Brain pericyte (primary cell): ENCODE measurements at regions not wholly inside any gene's neighbourhood (a gene's known extent, or its start where the extent isn't known, plus 50 kb on each side); places are given as distances from the start of the nearest gene placed in this dataset.

Experiments used
- DNase-seq: peaks from one replicate; pipeline ENCODE4 v3.0.0-alpha.2; 2012; ENCODE audit warnings: low read depth, low spot score

- DNase-seq: no peak
Observed at GRCh38 chr10:27451054-27451453, 53.0 kb upstream of the RAB18 start.

DNA sequence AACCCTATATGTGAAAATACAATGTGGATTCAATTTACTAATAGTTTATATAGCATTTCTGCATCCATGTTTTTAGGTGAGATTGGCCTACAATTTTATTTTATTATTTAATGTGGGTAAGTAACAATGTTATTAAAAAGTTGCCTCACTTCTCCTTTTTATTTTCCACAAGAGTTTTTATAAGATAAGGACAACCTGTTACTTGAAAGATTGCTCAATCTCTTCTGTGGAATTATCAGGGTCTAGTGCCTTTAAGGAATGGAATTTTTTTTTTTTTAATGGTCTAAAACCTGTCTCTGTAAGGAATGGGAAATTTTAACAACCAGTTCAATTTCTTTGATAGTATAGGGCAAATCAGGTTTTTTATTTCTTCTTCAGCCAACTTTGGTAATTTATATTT lies 53.9 kb upstream of the RAB18 start:
- no peak for DNase-seq

GRCh38 chr10:27449571-27449970 lies 54.5 kb upstream of the RAB18 start:
- no peak for DNase-seq

GRCh38 chr10:27448921-27449320 lies 55.2 kb upstream of the RAB18 start:
- DNase-seq: no peak

DNA sequence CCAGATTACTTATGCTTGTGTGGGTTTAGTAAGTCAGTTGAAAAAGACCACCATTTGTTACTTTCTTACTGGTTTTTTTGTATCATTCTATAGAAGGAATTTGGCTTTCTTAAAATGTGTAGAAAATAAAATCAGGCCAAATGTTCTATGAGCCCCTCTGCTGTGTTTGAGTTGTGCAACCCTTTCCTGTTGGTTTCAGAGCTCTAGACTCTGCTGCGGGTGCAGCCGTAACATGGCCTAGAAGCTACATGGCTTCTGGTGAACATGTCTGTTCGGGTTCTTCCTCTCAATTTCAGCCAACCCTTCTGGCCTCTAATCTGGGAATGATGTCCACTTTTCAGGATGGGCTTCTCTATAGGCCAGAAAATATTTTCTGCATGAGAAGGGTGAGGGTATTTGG lies 56.6 kb upstream of the RAB18 start:
- DNase-seq: no peak

DNA sequence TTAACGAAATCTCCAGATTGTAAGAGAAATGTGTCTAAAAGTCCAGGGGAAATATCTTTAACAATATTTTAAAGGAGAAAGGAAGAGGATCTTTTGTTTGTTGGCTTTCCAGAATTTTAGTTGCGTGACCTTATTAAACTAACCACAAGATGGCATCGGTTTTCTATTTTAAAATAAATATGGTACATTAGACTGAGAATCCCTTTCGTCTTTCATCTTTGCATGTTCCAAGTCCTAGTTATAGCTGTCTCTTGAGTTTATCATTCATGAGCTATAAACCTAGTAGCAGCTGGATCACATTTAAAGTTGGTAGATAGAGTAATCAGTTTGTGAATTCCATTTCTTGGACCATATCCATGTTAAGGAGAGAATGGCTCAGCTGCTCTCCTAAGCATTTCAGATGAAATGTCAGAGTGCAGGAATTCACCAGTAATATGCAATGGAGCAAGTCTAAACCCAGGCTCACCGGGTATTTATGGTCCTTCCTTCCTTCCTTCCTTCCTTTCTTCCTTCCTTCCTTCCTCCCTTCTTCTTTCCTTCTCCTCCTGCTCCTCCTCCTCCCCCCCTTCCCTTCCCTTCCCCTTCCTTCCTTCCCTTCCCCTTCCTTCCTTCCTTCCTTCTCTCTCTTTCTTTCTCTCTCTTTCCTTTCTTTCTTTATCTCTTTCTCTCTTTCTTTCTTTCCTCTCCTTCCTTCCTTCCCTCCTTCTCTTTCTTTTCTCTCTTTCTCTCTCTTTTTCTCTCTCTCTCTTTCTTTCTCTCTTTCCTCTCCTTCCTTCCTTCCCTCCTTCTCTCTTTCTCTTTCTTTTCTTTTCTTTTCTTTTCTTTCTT lies 57.8 kb upstream of the RAB18 start:
- DNase-seq: no peak

DNA sequence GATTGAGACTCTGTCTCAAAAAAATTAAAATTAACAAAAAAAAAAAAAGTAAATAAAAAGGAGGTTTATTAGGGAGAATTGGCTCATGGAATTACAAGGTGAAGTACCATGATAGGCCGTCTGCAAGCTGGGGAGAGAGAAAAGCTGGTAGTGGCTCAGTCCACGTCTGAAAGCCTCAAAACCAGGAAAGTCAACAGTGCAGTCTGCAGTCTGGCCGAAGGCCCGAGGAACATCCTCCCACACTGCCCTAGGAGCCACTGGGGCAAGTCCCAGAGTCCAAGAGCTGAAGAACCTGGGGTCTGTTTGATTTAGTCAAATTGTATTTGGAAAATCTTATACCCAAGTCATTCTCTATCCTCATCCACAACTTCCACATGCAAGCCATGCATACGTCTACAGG lies 59.0 kb upstream of the RAB18 start:
- no peak for DNase-seq

DNA sequence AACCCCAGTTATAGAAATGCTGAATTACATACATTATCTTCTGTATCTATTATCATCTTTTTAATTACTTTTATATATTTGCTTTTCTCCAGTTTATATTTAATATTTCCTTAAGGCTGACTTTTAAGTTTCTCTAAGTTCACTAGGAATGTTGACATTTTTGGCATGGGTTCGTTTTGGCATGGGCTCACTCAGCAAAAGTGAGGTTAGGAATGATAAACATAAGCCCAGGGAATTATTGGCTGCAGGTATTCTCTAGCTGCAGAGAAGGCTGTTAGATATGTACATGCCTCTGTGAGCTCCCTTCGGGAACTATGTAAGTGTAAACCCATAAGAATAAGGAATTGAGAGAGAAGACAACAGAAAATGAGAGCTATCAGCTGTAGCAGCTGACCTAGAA lies 63.6 kb upstream of the RAB18 start:
- DNase-seq: no peak

- no peak for DNase-seq
Observed at GRCh38 chr10:27440021-27440420, 64.1 kb upstream of the RAB18 start.

DNA sequence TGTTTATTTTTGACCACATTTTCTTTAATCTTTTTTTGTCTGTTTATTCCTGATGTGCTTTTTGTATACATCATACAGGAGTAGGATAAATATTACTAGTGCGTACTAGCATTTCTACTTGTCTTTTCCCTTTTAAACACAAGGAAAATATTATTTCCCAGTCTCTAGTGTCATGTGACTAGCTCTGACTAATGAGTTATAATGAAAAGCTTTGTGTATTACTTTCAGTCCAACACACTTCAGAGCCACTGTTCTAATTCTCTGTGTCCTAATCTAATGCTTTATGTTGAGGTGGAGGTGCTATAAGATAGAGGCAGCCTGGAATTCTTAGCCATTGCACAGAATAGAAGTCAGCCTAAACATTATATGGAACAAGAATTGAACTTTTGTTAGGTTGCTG lies 65.0 kb upstream of the RAB18 start:
- no peak for DNase-seq

DNA sequence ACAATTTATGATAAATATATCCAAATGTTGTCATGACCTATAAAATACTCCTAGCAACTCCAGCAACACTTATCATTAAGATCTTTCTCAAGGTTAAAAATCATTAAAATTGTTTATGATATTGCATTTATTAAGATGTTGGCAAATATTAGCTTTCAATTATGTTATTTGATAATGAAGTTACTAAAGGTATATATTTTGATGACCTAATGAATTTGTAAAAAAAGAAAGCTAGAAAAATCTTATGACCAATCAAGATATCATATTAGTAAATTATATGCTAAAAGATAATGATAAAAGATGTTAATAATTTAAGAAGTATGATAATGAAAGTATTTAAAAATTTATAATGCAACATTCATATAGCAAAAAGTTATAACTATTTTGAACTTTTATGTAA lies 66.3 kb upstream of the RAB18 start:
- DNase-seq: no peak

DNA sequence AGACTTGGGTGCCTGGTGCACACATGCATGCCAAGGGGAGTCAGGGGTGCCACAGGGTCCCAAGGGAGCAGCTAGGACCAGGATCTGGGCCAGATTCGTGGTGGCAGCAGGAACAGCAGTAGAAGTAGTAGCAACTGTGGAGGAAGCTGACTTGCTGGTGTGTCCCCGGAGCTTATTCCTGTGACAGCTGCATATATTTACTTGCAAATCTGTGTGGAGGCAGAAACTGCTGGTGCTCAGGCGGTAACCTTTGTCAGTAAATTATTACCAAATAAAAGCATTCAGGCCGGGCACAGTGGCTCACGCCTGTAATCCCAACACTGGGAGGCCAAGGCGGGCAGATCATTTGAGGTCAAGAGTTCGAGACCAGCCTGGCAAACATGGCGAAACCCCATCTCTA lies 67.4 kb upstream of the RAB18 start:
- DNase-seq: no peak

DNA sequence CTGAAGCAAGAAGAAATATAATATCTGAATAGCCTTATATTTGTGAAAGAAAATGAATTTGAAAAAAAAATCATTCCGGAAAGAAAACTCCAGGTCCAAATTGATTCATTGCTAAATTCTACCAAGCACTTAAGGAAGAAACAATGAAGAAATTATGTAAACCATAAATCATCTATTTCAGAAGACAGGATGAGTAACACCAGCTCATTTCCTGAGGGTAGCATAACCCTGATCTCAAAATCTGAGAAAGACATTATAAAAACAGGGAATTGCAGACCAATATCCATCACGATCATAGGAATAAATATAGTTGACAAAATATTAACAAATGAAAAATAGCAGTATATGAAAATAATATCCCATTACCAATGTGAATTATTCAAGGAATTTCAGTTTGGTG lies 70.1 kb upstream of the RAB18 start:
- no peak for DNase-seq

DNA sequence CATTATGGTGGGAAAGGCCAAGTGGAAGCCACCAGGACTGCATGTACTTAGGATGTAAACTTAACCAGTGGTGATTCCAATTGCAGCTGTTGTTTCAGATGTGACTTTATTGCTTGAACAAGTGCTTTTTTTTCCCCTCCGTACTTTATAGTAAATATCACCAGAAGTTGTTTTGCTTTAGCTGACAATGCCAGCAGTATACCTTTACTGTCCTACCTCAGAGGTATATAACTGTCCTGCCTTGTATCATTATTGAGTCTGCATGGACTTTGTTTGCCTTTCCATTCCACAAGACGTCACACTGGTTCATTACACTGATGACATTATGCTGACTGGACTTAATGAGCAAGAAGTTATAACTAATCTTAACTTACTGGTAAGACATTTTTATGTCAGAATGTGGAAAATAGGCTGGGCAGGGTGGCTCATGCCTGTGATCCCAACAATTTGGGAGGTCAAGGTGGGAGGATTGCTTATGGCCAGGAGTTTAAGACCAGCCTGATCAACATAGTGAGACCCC lies 77.1 kb upstream of the RAB18 start:
- DNase-seq: no peak

GRCh38 chr10:27413831-27414348 lies 90.2 kb upstream of the RAB18 start:
- no peak for DNase-seq

DNA sequence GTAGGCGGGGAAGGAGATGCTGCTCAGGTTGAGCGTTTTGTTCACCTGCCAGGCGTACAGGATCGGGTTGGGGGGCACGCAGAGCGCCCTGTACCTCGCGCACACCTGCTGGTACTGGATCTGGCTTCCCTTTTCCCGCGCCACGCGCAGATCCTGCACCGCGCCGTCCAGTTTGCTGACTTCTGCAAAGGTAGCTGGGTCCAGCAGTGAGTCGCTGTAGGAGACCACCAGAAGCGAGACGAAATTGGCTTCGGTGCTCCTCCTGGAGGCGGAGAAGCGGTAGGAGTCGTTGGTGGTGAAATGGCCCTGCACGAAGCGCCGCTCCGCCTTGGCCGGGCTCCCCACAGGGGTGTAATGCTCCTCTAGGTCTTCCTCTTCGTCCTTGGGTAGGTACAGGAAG lies 90.7 kb upstream of the RAB18 start:
- DNase-seq: no peak

DNA sequence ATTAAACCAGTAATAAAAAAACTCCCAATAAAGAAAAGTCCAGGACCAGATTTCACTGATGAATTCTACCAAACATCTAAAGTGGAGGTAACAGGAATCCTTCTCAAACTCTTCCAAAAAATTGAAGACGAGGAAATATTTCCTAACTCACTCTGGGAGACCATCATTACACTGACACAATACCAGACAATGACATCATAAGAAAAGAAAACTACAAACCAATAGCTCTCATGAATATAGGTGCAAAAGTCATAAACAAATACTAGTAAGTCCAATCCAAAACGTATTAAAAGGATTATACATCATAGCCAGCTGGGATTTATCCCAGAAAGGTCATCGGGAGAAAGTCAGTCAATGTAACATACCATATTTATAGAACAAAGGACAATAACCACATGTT lies 94.0 kb upstream of the RAB18 start:
- DNase-seq: no peak

DNA sequence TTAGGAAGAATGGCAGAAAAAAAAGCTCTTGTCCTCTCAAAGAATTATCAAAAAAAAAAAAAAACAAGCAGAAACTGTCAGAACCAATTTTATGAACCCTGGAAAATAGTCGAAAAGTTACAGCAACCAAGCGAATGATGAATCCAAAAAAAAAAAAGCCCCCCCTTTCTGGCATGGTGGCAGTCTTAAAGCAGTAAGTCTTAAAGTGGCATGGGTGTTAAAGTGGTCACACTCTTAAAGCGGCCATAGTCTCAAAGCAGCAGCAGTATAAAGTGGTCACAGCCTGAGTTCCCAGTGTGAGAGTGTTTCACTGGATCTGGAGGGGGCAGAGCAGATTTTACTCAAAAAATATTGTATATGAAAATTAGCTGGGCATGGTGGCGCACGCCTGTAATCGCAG lies 96.8 kb upstream of the RAB18 start:
- no peak for DNase-seq

- no peak for DNase-seq
Observed at GRCh38 chr10:27399871-27400270, 104.2 kb upstream of the RAB18 start.

DNA sequence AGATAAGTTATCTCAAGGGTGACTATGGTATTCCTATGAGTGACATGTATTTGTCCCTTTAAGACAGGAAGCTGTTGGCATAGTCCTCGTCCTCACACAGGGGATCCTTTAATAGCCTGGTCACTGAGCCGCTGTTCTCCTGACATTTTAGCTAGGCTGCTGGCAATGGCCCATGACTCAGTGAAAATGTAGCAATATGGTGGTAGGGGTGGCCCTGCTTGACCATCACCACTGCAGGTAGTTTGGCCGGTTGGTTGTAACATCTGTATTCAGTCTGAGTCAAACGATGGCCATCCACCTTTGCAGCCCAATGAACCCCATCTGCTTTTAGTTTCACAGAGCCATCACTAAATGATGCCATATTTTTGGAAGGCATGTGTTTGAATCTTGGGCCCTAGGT lies 110.1 kb upstream of the RAB18 start:
- no peak for DNase-seq

DNA sequence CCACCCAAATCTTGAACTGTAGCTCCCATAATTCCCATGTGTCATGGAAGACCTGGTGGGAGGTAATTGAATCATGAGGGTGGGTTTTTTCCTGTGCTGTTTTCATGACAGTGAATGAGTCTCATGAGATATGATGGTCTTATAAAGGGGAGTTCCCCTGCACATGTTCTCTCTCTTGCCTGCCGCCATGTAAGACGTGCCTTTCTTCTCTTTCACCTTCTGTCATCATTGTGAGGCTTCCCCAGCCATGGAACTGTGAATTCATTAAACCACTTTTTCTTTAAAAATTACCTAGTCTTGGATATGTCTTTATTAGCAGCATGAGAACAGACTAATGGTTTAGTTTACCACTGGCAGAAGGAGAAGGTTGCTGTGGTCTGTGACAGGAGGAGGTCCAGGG lies 111.5 kb upstream of the RAB18 start:
- DNase-seq: no peak

DNA sequence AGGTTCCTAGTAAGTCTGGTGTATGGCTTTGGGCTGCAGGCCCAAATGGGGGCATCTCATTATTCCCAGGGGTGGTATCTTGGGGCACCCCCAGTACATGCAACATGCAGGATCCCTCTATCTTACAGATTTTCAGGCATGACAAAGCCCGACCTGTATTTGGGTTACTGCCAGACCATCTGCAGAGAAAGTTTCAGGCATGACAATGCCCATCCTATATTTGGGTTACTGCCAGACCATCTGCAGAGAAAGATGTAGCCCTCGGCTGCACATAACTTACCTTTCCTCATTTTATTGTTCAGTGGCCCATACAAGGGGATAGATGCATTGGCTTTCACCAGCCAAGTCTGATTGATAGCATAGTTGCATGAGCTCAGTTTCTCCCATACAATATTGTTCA lies 112.2 kb upstream of the RAB18 start:
- DNase-seq: no peak

- DNase-seq: no peak
Observed at GRCh38 chr10:27391325-27391724, 112.8 kb upstream of the RAB18 start.

DNA sequence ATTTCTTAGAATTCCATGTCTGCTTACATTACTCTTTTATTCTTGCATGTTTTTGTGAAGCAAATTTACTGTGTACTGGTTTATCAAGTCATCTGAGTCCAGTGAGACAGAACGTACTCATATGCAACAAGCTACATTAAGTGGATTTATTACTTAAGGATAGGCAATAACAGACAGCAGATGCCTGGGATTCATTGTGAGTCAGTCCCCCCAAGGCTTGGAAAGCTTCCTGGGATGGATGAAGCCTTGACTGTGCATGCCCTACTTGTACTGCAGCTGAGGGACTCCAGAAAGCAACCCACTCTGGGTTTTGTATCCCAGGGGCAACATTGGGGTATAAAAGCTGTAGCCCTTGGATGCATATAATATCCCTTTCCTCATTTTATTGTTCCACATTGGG lies 113.4 kb upstream of the RAB18 start:
- DNase-seq: no peak
